ENCODE measurements at regions not wholly inside any gene's neighbourhood (a gene's known extent, or its start where the extent isn't known, plus 50 kb on each side); places are given as distances from the start of the nearest gene placed in this dataset.

DNA sequence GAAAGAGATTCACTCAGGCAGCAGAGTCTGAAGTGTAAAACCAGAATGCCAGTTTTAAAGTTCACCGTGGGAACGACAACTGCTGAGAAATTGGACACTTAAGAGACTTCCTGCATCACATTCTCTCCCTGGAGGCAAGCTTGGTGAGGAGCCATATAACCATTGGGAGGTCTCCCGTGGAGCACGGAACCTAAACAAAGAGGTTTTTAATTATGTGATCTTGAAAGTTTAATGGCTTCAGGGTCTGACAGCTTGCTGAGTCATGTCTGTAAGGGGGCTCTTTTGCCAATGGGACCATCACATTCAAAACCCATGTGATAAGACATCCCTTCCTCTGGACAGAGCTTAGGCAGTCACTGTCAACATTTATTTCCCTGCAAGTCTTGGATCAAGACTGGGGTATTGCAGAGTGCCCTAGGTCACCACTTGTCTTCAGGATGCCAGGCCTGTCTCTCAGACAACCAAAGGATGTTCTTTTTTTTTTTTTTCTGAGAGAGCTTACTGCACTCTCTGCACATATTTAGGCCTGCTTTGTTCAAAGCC, 674.4 kb downstream of the TYW1 start:
- Histone ChIP-seq H2BK15ac (ENCODE audit: low read length) (no peak overlapping the region), H3K14ac (ENCODE audit: insufficient read length) (no peak overlapping the region), H4K20me1 (replicated peaks in 1 of 2; ENCODE audit: control insufficient read depth in 1 of 2, insufficient read depth in 2 of 2, low read length in 2 of 2) (no peaks in the 10 kb centered on the region), H3K79me2 (ENCODE audit: control insufficient read depth in 1 of 2, insufficient read depth in 2 of 2, low read length in 2 of 2) (no peaks in the 10 kb centered on the region), H3K56ac (replicated peaks; ENCODE audit: insufficient read length, low read depth, low read length) (no peak overlapping the region), H3K23ac (ENCODE audit: insufficient read length) (no peak overlapping the region), H4K91ac (replicated peaks; ENCODE audit: insufficient read length, low read length) (no peak overlapping the region), H2BK12ac (ENCODE audit: low read depth, low read length) (no peak overlapping the region), H2BK20ac (ENCODE audit: low read length) (no peak overlapping the region), H4K8ac (ENCODE audit: extremely low read depth, insufficient read depth, low read length) (no peak overlapping the region), H3K4me2 (ENCODE audit: insufficient read depth in 1 of 2, low read depth in 2 of 2, low read length in 2 of 2) (no peak overlapping the region), H3K27me3 (replicated peaks in 1 of 4; ENCODE audit: control insufficient read depth in 3 of 4, extremely low read depth in 1 of 4, insufficient read depth in 3 of 4, low read length in 3 of 4) (no peaks in the 10 kb centered on the region), H2AFZ (ENCODE audit: low read length) (no peak overlapping the region), H3K79me1 (ENCODE audit: low read depth, low read length) (no peaks in the 10 kb centered on the region), H3K27ac (ENCODE audit: low read depth, low read length) (no peak overlapping the region), H2BK5ac (ENCODE audit: low read depth, low read length) (no peak overlapping the region), H3K23me2 (ENCODE audit: low read depth, low read length) (no peaks in the 10 kb centered on the region), H3K4me1 (replicated peaks in 1 of 4; ENCODE audit: control insufficient read depth in 3 of 4, insufficient read depth in 4 of 4, low read length in 3 of 4) (no peaks in the 10 kb centered on the region), H3K4ac (replicated peaks; ENCODE audit: insufficient read length, low read depth, low read length) (no peak overlapping the region), H3K9ac (replicated peaks in 1 of 4; ENCODE audit: extremely low read depth in 1 of 4, low read depth in 3 of 4, low read length in 3 of 4) (no peak overlapping the region), H2AK5ac (ENCODE audit: low read depth, low read length) (no peak overlapping the region), H3K9me3 (ENCODE audit: insufficient read depth in 2 of 2, low read depth in 1 of 2, low read length in 1 of 2) (peaks cover 9 to 14% of the 10 kb centered on the region in 2 experiments), H4K5ac (ENCODE audit: insufficient read length, low read depth, low read length) (no peak overlapping the region), H3K36me3 (ENCODE audit: control insufficient read depth in 2 of 4, insufficient read depth in 4 of 4, low read length in 3 of 4) (no peaks in the 10 kb centered on the region), H3K18ac (ENCODE audit: extremely low read depth, low read length) (no peak overlapping the region), H3K4me3 (ENCODE audit: extremely low read depth in 1 of 4, insufficient read depth in 2 of 4, low read depth in 3 of 4, low read length in 4 of 4) (no peak overlapping the region), H2BK120ac (replicated peaks; ENCODE audit: low read depth, low read length) (no peak overlapping the region)
- POLR2A ChIA-PET (ENCODE audit: partially characterized antibody), result no interaction called here
- WGBS, 2 experiments (ENCODE audit: extremely low coverage in 1 of 2, insufficient coverage in 1 of 2, insufficient read length in 1 of 2, insufficient replicate concordance in 2 of 2, low coverage in 1 of 2, low lambda C conversion rate in 2 of 2, missing lambda C conversion rate in 1 of 2), result 89% methylated on average over 4 of the region's 4 CpGs; no CpG with 5 or more reads in 1 of the 2 experiments
- no peak for DNase-seq (ENCODE audit: low read depth in 1 of 2, low spot score in 2 of 2)
- CTCF ChIA-PET (ENCODE audit: partially characterized antibody), result no interaction called here
- TF ChIP-seq CBX8 (IDR thresholded peaks at IDR 0.05; ENCODE audit: borderline replicate concordance, low read depth, low read length) (no peak), EZH2 (IDR thresholded peaks at IDR 0.05; ENCODE audit: low read depth, low read length, severe bottlenecking) (no peak), SIX5 (IDR thresholded peaks at IDR 0.05; ENCODE audit: low read depth, low read length) (no peak), TCF12 (IDR thresholded peaks at IDR 0.05; ENCODE audit: low read depth, low read length) (no peak), TAF7 (optimal IDR thresholded peaks at IDR 0.05; ENCODE audit: borderline replicate concordance, low read depth, low read length) (no peak), NRF1 (IDR thresholded peaks at IDR 0.05; ENCODE audit: low read depth, low read length) (no peak), RNF2 (IDR thresholded peaks at IDR 0.05; ENCODE audit: borderline replicate concordance, low read depth, low read length, missing control alignments, poor library complexity, severe bottlenecking) (no peak), KDM4A (IDR thresholded peaks at IDR 0.05; ENCODE audit: low read depth, low read length, severe bottlenecking) (no peak), HDAC2 (IDR thresholded peaks at IDR 0.05; ENCODE audit: borderline replicate concordance in 1 of 2, low read depth in 2 of 2, low read length in 2 of 2) (no peak), SIRT6 (IDR thresholded peaks at IDR 0.05; ENCODE audit: low read length) (no peak)
- TF ChIP-seq, protein P1, sequence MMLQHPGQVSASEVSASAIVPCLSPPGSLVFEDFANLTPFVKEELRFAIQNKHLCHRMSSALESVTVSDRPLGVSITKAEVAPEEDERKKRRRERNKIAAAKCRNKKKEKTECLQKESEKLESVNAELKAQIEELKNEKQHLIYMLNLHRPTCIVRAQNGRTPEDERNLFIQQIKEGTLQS (IDR thresholded peaks at IDR 0.05; ENCODE audit: insufficient read depth, low read depth, low read length), result no peak
- TF ChIP-seq, protein P2, sequence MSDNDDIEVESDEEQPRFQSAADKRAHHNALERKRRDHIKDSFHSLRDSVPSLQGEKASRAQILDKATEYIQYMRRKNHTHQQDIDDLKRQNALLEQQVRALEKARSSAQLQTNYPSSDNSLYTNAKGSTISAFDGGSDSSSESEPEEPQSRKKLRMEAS (IDR thresholded peaks at IDR 0.05), result no peak
- FAIRE-seq, result no peak

Data from H1 (cell line).